ENCODE measurements at regions not wholly inside any gene's neighbourhood (a gene's known extent, or its start where the extent isn't known, plus 50 kb on each side); places are given as distances from the start of the nearest gene placed in this dataset.

- ATAC-seq (no peak), DNase-seq (no peak)
- H3K27me3 ChIP-seq = no peaks in the 10 kb centered on the region
- no peak overlapping the region for H3K27ac ChIP-seq
- peaks cover 0 to 18% of the 10 kb centered on the region in 2 donors for H3K9me3 ChIP-seq
- intact Hi-C loops (cut with DNase I) = no loop called here
- no peaks in the 10 kb centered on the region for H3K36me3 ChIP-seq
- no peak overlapping the region for H3K4me3 ChIP-seq
- TF ChIP-seq, protein P1, sequence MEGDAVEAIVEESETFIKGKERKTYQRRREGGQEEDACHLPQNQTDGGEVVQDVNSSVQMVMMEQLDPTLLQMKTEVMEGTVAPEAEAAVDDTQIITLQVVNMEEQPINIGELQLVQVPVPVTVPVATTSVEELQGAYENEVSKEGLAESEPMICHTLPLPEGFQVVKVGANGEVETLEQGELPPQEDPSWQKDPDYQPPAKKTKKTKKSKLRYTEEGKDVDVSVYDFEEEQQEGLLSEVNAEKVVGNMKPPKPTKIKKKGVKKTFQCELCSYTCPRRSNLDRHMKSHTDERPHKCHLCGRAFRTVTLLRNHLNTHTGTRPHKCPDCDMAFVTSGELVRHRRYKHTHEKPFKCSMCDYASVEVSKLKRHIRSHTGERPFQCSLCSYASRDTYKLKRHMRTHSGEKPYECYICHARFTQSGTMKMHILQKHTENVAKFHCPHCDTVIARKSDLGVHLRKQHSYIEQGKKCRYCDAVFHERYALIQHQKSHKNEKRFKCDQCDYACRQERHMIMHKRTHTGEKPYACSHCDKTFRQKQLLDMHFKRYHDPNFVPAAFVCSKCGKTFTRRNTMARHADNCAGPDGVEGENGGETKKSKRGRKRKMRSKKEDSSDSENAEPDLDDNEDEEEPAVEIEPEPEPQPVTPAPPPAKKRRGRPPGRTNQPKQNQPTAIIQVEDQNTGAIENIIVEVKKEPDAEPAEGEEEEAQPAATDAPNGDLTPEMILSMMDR (IDR thresholded peaks at IDR 0.05) = no peak
- H3K4me1 ChIP-seq = no peaks in the 10 kb centered on the region
Observed at GRCh38 chr22:47990481-47990880, 1228.0 kb downstream of the TBC1D22A start.

DNA sequence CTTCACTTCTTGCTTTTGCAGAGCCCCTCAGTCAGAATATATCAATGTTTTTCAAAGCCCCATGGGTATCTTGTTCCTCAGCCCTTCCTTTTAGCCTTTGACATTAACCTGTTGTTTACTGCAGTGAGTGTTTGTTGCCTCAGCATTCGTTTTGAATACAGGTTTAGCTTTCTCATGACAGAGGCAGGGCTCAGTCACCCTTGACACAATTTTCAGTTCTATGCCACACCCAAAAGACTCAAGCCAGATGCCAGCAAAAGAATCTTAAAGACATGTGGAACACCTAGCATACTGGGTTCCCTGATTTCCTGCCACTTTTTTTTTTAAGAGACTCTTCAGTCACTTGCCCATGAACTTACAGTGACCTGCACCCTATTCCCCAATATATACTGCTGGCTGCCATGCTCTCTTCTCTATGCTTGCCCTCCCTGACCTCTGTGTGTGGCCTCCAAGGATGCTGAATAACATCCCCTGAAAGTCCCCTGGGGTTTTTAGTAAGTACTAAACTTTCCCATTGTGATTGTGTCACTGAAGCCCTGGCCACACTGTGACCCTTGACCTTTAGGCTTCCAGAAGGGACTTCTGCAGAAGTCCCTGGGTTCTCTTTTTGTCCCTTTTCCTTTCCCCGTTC lies 1225.5 kb downstream of the TBC1D22A start:
- intact Hi-C loops (cut with DNase I) = no loop called here

GRCh38 chr22:47976219-47976618 lies 1213.8 kb downstream of the TBC1D22A start:
- Histone ChIP-seq H3K27me3 (peaks cover 0 to 7% of the 10 kb centered on the region in 2 donors), H3K27ac (no peak overlapping the region), H3K36me3 (no peaks in the 10 kb centered on the region), H3K9me3 (peaks cover 0 to 22% of the 10 kb centered on the region in 2 donors), H3K4me3 (no peak overlapping the region), H3K4me1 (no peaks in the 10 kb centered on the region)
- intact Hi-C loops (cut with DNase I) = no loop called here
- TF ChIP-seq, protein P1 (IDR thresholded peaks at IDR 0.05) = no peak
- ATAC-seq (no peak), DNase-seq (no peak)

More for the DNA sequence above, 1225.5 kb downstream of the TBC1D22A start:
- ATAC-seq (no peak), DNase-seq (no peak)
- no peaks in the 10 kb centered on the region for H3K36me3 ChIP-seq
- H3K9me3 ChIP-seq = peaks cover 0 to 18% of the 10 kb centered on the region in 2 donors
- no peaks in the 10 kb centered on the region for H3K27me3 ChIP-seq
- TF ChIP-seq, protein P1 (IDR thresholded peaks at IDR 0.05) = no peak
- no peak overlapping the region for H3K27ac ChIP-seq
- H3K4me3 ChIP-seq = no peak overlapping the region
- H3K4me1 ChIP-seq = no peaks in the 10 kb centered on the region

GRCh38 chr22:47967831-47968230 lies 1205.4 kb downstream of the TBC1D22A start:
- no peaks in the 10 kb centered on the region for H3K4me1 ChIP-seq
- ATAC-seq (no peak), DNase-seq (no peak)
- intact Hi-C loops (cut with DNase I) = no loop called here
- no peak overlapping the region for H3K4me3 ChIP-seq
- no peak overlapping the region for H3K27ac ChIP-seq
- H3K27me3 ChIP-seq = peaks cover 0 to 12% of the 10 kb centered on the region in 2 donors
- H3K9me3 ChIP-seq = no peaks in the 10 kb centered on the region
- TF ChIP-seq, protein P1 (IDR thresholded peaks at IDR 0.05) = no peak
- H3K36me3 ChIP-seq = no peaks in the 10 kb centered on the region

- H3K27ac ChIP-seq = no peak overlapping the region
- no peak for ATAC-seq
- no peaks in the 10 kb centered on the region for H3K9me3 ChIP-seq
- peaks cover 0 to 10% of the 10 kb centered on the region in 2 donors for H3K27me3 ChIP-seq
- no peaks in the 10 kb centered on the region for H3K36me3 ChIP-seq
- no peak overlapping the region for H3K4me3 ChIP-seq
- TF ChIP-seq, protein P1 (IDR thresholded peaks at IDR 0.05) = no peak
- H3K4me1 ChIP-seq = no peaks in the 10 kb centered on the region
- no peak for DNase-seq
- intact Hi-C loops (cut with DNase I) = no loop called here
Observed at GRCh38 chr22:47966316-47966715, 1203.9 kb downstream of the TBC1D22A start.

Measured in left lung (tissue), 4 donors.